ENCODE measurements at regions not wholly inside any gene's neighbourhood (a gene's known extent, or its start where the extent isn't known, plus 50 kb on each side); places are given as distances from the start of the nearest gene placed in this dataset.

DNA sequence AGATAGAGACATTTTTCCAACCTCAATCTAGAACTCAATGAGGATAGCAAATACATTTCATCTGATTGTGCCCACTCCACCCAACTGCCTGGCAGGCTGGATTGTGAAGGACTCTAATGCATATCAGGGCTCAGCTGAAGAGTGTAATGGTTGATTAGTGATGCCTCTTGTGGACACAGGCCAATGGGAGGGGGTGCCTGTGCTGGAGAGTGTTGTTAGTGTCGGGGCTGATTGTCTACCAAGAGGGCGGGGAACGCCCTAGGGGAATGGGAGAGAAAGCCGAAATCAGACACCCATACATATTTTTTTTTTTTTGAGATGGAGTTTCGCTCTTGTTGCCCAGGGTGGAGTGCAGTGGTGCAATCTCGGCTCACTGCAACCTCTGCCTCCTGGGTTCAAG is 103.7 kb upstream of the SALL4 start:
- TF ChIP-seq, protein P1, sequence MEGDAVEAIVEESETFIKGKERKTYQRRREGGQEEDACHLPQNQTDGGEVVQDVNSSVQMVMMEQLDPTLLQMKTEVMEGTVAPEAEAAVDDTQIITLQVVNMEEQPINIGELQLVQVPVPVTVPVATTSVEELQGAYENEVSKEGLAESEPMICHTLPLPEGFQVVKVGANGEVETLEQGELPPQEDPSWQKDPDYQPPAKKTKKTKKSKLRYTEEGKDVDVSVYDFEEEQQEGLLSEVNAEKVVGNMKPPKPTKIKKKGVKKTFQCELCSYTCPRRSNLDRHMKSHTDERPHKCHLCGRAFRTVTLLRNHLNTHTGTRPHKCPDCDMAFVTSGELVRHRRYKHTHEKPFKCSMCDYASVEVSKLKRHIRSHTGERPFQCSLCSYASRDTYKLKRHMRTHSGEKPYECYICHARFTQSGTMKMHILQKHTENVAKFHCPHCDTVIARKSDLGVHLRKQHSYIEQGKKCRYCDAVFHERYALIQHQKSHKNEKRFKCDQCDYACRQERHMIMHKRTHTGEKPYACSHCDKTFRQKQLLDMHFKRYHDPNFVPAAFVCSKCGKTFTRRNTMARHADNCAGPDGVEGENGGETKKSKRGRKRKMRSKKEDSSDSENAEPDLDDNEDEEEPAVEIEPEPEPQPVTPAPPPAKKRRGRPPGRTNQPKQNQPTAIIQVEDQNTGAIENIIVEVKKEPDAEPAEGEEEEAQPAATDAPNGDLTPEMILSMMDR (IDR thresholded peaks at IDR 0.05): no peak
- TF ChIP-seq POLR2AphosphoS5 (IDR thresholded peaks at IDR 0.05): no peak
